Liver (tissue), 8 donors: ENCODE measurements at regions not wholly inside any gene's neighbourhood (a gene's known extent, or its start where the extent isn't known, plus 50 kb on each side); places are given as distances from the start of the nearest gene placed in this dataset.

Experiments
- DNase-seq: peaks from one replicate; pipeline ENCODE4 v3.0.0-alpha.2; 2017; ENCODE audit warnings: low spot score
- H3K27ac ChIP-seq, 2 donors: one replicate each; pipeline ENCODE4 v1.7.0; 2013; ENCODE audit warnings: inconsistent platforms in 2 of 2, low read length in 2 of 2, control low read depth in 1 of 2, low read depth in 1 of 2, mild to moderate bottlenecking in 1 of 2
- H3K27me3 ChIP-seq, 4 donors: one replicate each; pipeline versions ENCODE4 v1.6.1 to v1.7.0; 2013; ENCODE audit warnings: low read length in 3 of 4, inconsistent platforms in 1 of 4, mild to moderate bottlenecking in 1 of 4, moderate library complexity in 1 of 4; ENCODE audit not compliant: control insufficient read depth in 4 of 4, insufficient read depth in 4 of 4
- H3K36me3 ChIP-seq, 4 donors: one replicate each; pipeline versions ENCODE4 v1.6.1 to v1.7.0; 2013; ENCODE audit warnings: low read length in 3 of 4, mild to moderate bottlenecking in 3 of 4, low read depth in 1 of 4, moderate library complexity in 1 of 4; ENCODE audit not compliant: control insufficient read depth in 4 of 4, insufficient read depth in 3 of 4
- H3K4me1 ChIP-seq, 4 donors: one replicate each; pipeline versions ENCODE4 v1.6.1 to v1.7.0; 2013; ENCODE audit warnings: low read length in 3 of 4, mild to moderate bottlenecking in 3 of 4, moderate library complexity in 1 of 4; ENCODE audit not compliant: control insufficient read depth in 4 of 4, insufficient read depth in 4 of 4
- H3K4me3 ChIP-seq, 3 donors: one replicate each; pipeline versions ENCODE4 v1.6.1 to v1.7.0; 2013; ENCODE audit warnings: low read length in 3 of 3, control low read depth in 1 of 3, low read depth in 1 of 3, mild to moderate bottlenecking in 1 of 3
- H3K9ac ChIP-seq, 2 donors: one replicate each; pipeline ENCODE4 v1.7.0; 2013; ENCODE audit warnings: low read length in 2 of 2, mild to moderate bottlenecking in 2 of 2, moderate library complexity in 2 of 2, control low read depth in 1 of 2, low read depth in 1 of 2
- H3K9me3 ChIP-seq, 4 donors: one replicate each; pipeline versions ENCODE4 v1.6.1 to v1.7.0; 2013; ENCODE audit warnings: low read length in 3 of 4; ENCODE audit not compliant: control insufficient read depth in 4 of 4
- ATF3 ChIP-seq: IDR thresholded peaks from 2 replicates; pipeline ENCODE4 v1.6.1; 2016; ENCODE audit warnings: antibody characterized with exemption
- CTCF ChIP-seq: fragments of 150-350 bp; IDR thresholded peaks from 2 replicates; pipeline ENCODE4 v1.5.1; 2017; ENCODE audit warnings: improper control_type of control experiment, low read depth, low read length; ENCODE audit not compliant: missing input control
- EGR1 ChIP-seq, 2 donors: IDR thresholded peaks; 2 replicates each; pipeline ENCODE4 v1.6.1; 2016 to 2018; ENCODE audit warnings: antibody characterized with exemption in 2 of 2, low read depth in 2 of 2
- FOXA1 ChIP-seq: IDR thresholded peaks from 2 replicates; pipeline ENCODE4 v1.6.1; 2016; ENCODE audit warnings: antibody characterized with exemption
- FOXA2 ChIP-seq: IDR thresholded peaks from 2 replicates; pipeline ENCODE4 v1.6.1; 2016; ENCODE audit warnings: antibody characterized with exemption
- GABPA ChIP-seq, 2 donors: IDR thresholded peaks in 1 of 2; conservative IDR thresholded peaks in 1 of 2; 2 replicates each; pipeline ENCODE4 v1.6.1; 2016; ENCODE audit warnings: antibody characterized with exemption in 2 of 2, mild to moderate bottlenecking in 1 of 2, moderate library complexity in 1 of 2
- HNF4A ChIP-seq, 2 donors: conservative IDR thresholded peaks; 2 replicates each; pipeline ENCODE4 v1.6.1; 2016; ENCODE audit warnings: antibody characterized with exemption in 2 of 2, mild to moderate bottlenecking in 2 of 2
- HNF4G ChIP-seq: IDR thresholded peaks from 2 replicates; pipeline ENCODE4 v1.6.1; 2016; ENCODE audit warnings: antibody characterized with exemption
- JUND ChIP-seq, 2 donors: IDR thresholded peaks; 2 replicates each; pipeline ENCODE4 v1.6.1; 2016; ENCODE audit warnings: antibody characterized with exemption in 2 of 2
- MAX ChIP-seq: IDR thresholded peaks from 2 replicates; pipeline ENCODE4 v1.6.1; 2016; ENCODE audit warnings: antibody characterized with exemption
- NR2F2 ChIP-seq: IDR thresholded peaks from 2 replicates; pipeline ENCODE4 v1.6.1; 2016; ENCODE audit warnings: antibody characterized with exemption
- RAD21 ChIP-seq, 2 donors: IDR thresholded peaks; 2 replicates each; pipeline ENCODE4 v1.6.1; 2016; ENCODE audit warnings: antibody characterized with exemption in 2 of 2, mild to moderate bottlenecking in 2 of 2
- REST ChIP-seq: IDR thresholded peaks from 2 replicates; pipeline ENCODE4 v1.6.1; 2016; ENCODE audit warnings: antibody characterized with exemption, mild to moderate bottlenecking
- RXRA ChIP-seq, 2 donors: IDR thresholded peaks; 2 replicates each; pipeline ENCODE4 v1.6.1; 2017 to 2018; ENCODE audit warnings: antibody characterized with exemption in 2 of 2, mild to moderate bottlenecking in 1 of 2
- SP1 ChIP-seq: IDR thresholded peaks from 2 replicates; pipeline ENCODE4 v1.6.1; 2018; ENCODE audit warnings: antibody characterized with exemption, mild to moderate bottlenecking
- TAF1 ChIP-seq: conservative IDR thresholded peaks from 2 replicates; pipeline ENCODE4 v1.6.1; 2016; ENCODE audit warnings: antibody characterized with exemption, mild to moderate bottlenecking
- YY1 ChIP-seq: IDR thresholded peaks from 2 replicates; pipeline ENCODE4 v1.6.1; 2016; ENCODE audit warnings: antibody characterized with exemption, mild to moderate bottlenecking
- ZBTB33 ChIP-seq: IDR thresholded peaks from 2 replicates; pipeline ENCODE4 v1.6.1; 2016; ENCODE audit warnings: antibody characterized with exemption
- WGBS: extraction: QIAGEN DNeasy Blood & Tissue Kit; methylation state at CpG from one replicate; pipeline ENCODE4 v1.1.7; 2013; 5-methylcytosine and 5-hydroxymethylcytosine counted together
- donor health status: healthy.
- donor health status: healthy.
- donor health status: healthy.
- donor health status: healthy.
- donor health status: healthy.

- no peak for TF ChIP-seq ZBTB33
Measured at GRCh38 chr14:30444451-30444850, 114.5 kb upstream of the G2E3 start (continued).

GRCh38 chr14:30445011-30445793, 113.8 kb upstream of the G2E3 start:
- Histone ChIP-seq H3K9me3 (no peaks in the 10 kb centered on the region), H3K27ac (no peak overlapping the region), H3K4me1 (no peaks in the 10 kb centered on the region), H3K9ac (no peak overlapping the region), H3K27me3 (peaks cover 0 to 11% (median 0%) of the 10 kb centered on the region in 4 donors), H3K36me3 (no peaks in the 10 kb centered on the region), H3K4me3 (no peak overlapping the region)
- no peak for TF ChIP-seq HNF4G
- no peak for TF ChIP-seq YY1
- TF ChIP-seq FOXA1, result no peak
- no peak for TF ChIP-seq GABPA (IDR thresholded peaks at IDR 0.05 in 1 of 2, conservative IDR thresholded peaks at IDR 0.05 in 1 of 2)
- TF ChIP-seq ATF3, result no peak
- TF ChIP-seq TAF1, result no peak
- no peak for TF ChIP-seq ZBTB33
- TF ChIP-seq NR2F2, result no peak
- TF ChIP-seq MAX, result no peak
- TF ChIP-seq EGR1 (IDR thresholded peaks at IDR 0.05; ENCODE audit: low read depth in 2 of 2), result no peak
- no peak for TF ChIP-seq RXRA (IDR thresholded peaks at IDR 0.05)
- no peak for TF ChIP-seq SP1
- no peak for TF ChIP-seq CTCF
- no peak for TF ChIP-seq JUND (IDR thresholded peaks at IDR 0.05)
- TF ChIP-seq HNF4A (conservative IDR thresholded peaks at IDR 0.05), result no peak
- TF ChIP-seq FOXA2, result no peak
- TF ChIP-seq RAD21 (IDR thresholded peaks at IDR 0.05), result no peak
- no peak for TF ChIP-seq REST
- 60% methylated on average over 6 of the region's 6 CpGs for WGBS
- no peak for DNase-seq
